Ectodermal cell (in vitro differentiated cells): ENCODE measurements at regions not wholly inside any gene's neighbourhood (a gene's known extent, or its start where the extent isn't known, plus 50 kb on each side); places are given as distances from the start of the nearest gene placed in this dataset.

ENCODE experiments used
- H3K27ac ChIP-seq: 2 replicates; pipeline ENCODE4 v1.7.0; 2013; ENCODE audit warnings: mild to moderate bottlenecking, low read depth, low read length; ENCODE audit not compliant: insufficient read depth, poor library complexity, severe bottlenecking
- H3K27me3 ChIP-seq: 2 replicates; pipeline ENCODE4 v1.7.0; 2013; ENCODE audit warnings: mild to moderate bottlenecking, low read length; ENCODE audit not compliant: insufficient read depth, control insufficient read depth, poor library complexity, severe bottlenecking
- H3K36me3 ChIP-seq: one replicate; pipeline ENCODE4 v1.7.0; 2013; ENCODE audit warnings: low read length; ENCODE audit not compliant: control insufficient read depth, insufficient read depth
- H3K4me1 ChIP-seq: one replicate; pipeline ENCODE4 v1.7.0; 2013; ENCODE audit warnings: low read length; ENCODE audit not compliant: control insufficient read depth, insufficient read depth
- H3K4me3 ChIP-seq: 2 replicates; pipeline ENCODE4 v1.7.0; 2013; ENCODE audit warnings: low read depth, low read length, control low read depth; ENCODE audit not compliant: insufficient read depth
- H3K9me3 ChIP-seq: 2 replicates; pipeline ENCODE4 v1.7.0; 2013; ENCODE audit warnings: mild to moderate bottlenecking, low read length, moderate library complexity; ENCODE audit not compliant: control insufficient read depth
- WGBS, 2 experiments: methylation state at CpG; one replicate each; pipeline ENCODE4 v1.1.7; 2013; ENCODE audit warnings: missing lambda C conversion rate in 2 of 2; 5-methylcytosine and 5-hydroxymethylcytosine counted together

DNA sequence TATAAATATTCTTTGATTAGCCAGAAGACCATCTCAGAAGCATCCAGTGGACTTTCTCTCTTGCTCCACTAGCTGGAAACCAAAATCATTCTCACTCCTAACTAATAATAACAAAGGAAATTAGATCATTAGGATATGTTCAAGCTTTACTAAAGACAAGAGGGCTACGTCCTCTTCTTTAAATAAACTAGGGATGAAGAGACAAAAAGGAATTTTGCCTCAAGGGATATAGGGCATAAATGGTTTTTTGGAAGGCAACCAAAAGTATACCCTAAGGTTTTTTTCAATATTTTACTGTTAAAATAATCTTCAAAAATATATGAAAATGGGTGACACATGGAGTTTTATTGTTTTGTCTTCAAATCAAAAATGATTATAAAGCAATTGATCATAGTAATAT, 745.8 kb downstream of the MRPL39 start:
- no peak overlapping the region for H3K27ac ChIP-seq
- no peaks in the 10 kb centered on the region for H3K36me3 ChIP-seq
- H3K27me3 ChIP-seq = no peaks in the 10 kb centered on the region
- H3K4me1 ChIP-seq = no peaks in the 10 kb centered on the region
- WGBS, 2 experiments = 82% methylated on average over 1 of the region's 1 CpG; no CpG with 5 or more reads in 1 of the 2 experiments
- no peak overlapping the region for H3K4me3 ChIP-seq
- H3K9me3 ChIP-seq = no peaks in the 10 kb centered on the region

DNA sequence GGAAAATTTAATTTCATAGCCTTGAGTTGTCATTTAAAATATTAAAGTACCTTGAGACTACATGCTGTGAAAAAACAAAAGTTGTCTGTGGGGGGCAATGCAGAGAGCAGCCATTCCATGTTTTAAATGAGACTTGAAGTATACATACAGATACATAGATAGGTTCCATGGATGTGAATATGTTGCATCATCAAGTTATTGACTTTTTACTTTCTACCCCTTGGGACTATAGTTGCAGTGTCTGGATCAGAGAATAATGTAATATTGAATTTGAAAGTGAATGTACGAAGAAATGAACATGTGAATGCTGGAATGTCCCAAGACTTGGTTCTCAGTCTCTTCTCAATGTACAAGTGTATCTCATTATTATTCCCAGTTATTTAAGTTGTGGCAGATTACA, 751.0 kb downstream of the MRPL39 start:
- Histone ChIP-seq H3K27ac (no peak overlapping the region), H3K27me3 (no peaks in the 10 kb centered on the region), H3K4me3 (no peak overlapping the region), H3K9me3 (no peaks in the 10 kb centered on the region), H3K4me1 (no peaks in the 10 kb centered on the region), H3K36me3 (no peaks in the 10 kb centered on the region)
- WGBS, 2 experiments = 50% methylated on average over 1 of the region's 1 CpG; no CpG with 5 or more reads in 1 of the 2 experiments

GRCh38 chr21:24852610-24853195, 754.6 kb downstream of the MRPL39 start:
- H3K36me3 ChIP-seq = no peaks in the 10 kb centered on the region
- no peaks in the 10 kb centered on the region for H3K9me3 ChIP-seq
- no peaks in the 10 kb centered on the region for H3K4me1 ChIP-seq
- H3K27me3 ChIP-seq = no peaks in the 10 kb centered on the region
- no peak overlapping the region for H3K27ac ChIP-seq
- H3K4me3 ChIP-seq = no peak overlapping the region
- 86 to 95% methylated on average over 1 of the region's 1 CpG for WGBS, 2 experiments

DNA sequence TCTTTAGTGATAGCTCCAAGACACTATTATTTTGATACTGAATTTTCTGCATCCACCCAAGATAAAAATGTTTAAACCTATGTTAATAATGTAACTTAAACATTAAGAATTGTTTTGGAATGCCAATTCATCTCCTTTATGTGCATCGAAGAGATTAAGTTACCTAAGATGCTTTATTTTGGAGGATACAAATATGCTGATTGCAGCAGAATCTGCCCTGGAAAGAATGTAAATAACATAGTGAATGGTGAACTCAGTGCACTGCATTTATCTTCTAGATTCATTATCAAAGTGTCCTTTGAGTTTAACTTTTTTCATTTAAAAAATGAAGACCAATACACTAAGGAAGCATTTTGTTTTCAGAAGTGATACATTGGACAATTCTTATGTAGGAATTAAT, 757.2 kb downstream of the MRPL39 start:
- Histone ChIP-seq H3K9me3 (no peaks in the 10 kb centered on the region), H3K4me3 (no peak overlapping the region), H3K27me3 (no peaks in the 10 kb centered on the region), H3K27ac (no peak overlapping the region), H3K36me3 (no peaks in the 10 kb centered on the region), H3K4me1 (no peaks in the 10 kb centered on the region)
- WGBS, 2 experiments = 80 to 86% methylated on average over 1 of the region's 1 CpG

DNA sequence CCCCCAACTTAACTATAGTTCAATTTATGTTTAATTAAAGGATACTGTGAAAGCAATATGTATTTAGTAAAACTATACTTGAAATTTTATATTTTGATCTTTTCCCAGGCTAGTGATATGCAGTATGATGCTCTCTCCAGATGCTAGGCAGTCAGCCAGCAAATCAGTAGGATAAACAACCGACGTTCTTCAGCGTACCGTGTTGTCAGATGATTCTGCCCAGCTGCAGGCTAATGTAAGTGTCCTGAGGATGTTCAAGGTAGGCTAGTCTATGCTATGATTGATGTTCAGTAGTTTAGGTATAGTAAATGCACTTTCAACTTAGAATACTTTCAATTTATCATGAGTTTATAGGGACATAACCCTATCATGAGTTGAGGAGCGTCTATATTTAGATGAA, 762.6 kb downstream of the MRPL39 start:
- no peaks in the 10 kb centered on the region for H3K27me3 ChIP-seq
- H3K4me1 ChIP-seq = no peaks in the 10 kb centered on the region
- no peaks in the 10 kb centered on the region for H3K9me3 ChIP-seq
- whole genome bisulfite sequencing, 2 experiments = 93% methylated on average over 4 to 5 of the region's 5 CpGs
- no peaks in the 10 kb centered on the region for H3K36me3 ChIP-seq
- no peak overlapping the region for H3K4me3 ChIP-seq
- no peak overlapping the region for H3K27ac ChIP-seq

- H3K27me3 ChIP-seq = no peaks in the 10 kb centered on the region
- H3K27ac ChIP-seq = no peak overlapping the region
- whole genome bisulfite sequencing, 2 experiments = 93 to 95% methylated on average over 26 to 30 of the region's 30 CpGs
- no peaks in the 10 kb centered on the region for H3K4me1 ChIP-seq
- no peaks in the 10 kb centered on the region for H3K36me3 ChIP-seq
- no peak overlapping the region for H3K4me3 ChIP-seq
- no peaks in the 10 kb centered on the region for H3K9me3 ChIP-seq
These were observed 767.0 kb downstream of the MRPL39 start for GRCh38 chr21:24840287-24840686.

GRCh38 chr21:24832961-24833360, 774.3 kb downstream of the MRPL39 start:
- Histone ChIP-seq H3K27ac (no peak overlapping the region), H3K9me3 (no peaks in the 10 kb centered on the region), H3K4me1 (no peaks in the 10 kb centered on the region), H3K36me3 (no peaks in the 10 kb centered on the region), H3K27me3 (no peaks in the 10 kb centered on the region), H3K4me3 (no peak overlapping the region)
- 75 to 88% methylated on average over 1 of the region's 1 CpG for WGBS, 2 experiments

GRCh38 chr21:24829397-24829796, 777.9 kb downstream of the MRPL39 start:
- 87 to 89% methylated on average over 1 of the region's 1 CpG for WGBS, 2 experiments
- Histone ChIP-seq H3K27me3 (no peaks in the 10 kb centered on the region), H3K4me1 (no peaks in the 10 kb centered on the region), H3K36me3 (no peaks in the 10 kb centered on the region), H3K27ac (no peak overlapping the region), H3K9me3 (no peaks in the 10 kb centered on the region), H3K4me3 (no peak overlapping the region)

DNA sequence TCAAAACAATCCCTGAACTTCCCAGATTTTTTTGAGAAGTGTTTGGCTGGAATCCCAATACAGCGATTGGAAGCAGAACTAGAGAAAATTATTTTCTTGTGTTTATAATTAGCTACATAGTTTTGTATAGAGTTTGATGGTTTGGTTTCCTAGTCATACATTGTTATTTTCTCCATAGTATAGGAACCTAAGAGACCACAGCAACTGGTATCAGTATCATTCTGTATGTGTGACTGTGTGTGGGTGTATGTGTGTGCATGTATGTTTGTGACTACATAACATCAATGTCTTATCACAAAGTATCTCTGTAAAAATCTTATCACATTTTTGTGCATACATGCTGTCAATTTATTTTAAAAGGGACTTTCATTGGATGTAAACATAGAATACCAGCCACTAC, 780.5 kb downstream of the MRPL39 start:
- no peaks in the 10 kb centered on the region for H3K4me1 ChIP-seq
- H3K27me3 ChIP-seq = no peaks in the 10 kb centered on the region
- H3K9me3 ChIP-seq = no peaks in the 10 kb centered on the region
- WGBS, 2 experiments = 100% methylated on average over 1 of the region's 1 CpG
- H3K36me3 ChIP-seq = no peaks in the 10 kb centered on the region
- H3K27ac ChIP-seq = no peak overlapping the region
- no peak overlapping the region for H3K4me3 ChIP-seq

DNA sequence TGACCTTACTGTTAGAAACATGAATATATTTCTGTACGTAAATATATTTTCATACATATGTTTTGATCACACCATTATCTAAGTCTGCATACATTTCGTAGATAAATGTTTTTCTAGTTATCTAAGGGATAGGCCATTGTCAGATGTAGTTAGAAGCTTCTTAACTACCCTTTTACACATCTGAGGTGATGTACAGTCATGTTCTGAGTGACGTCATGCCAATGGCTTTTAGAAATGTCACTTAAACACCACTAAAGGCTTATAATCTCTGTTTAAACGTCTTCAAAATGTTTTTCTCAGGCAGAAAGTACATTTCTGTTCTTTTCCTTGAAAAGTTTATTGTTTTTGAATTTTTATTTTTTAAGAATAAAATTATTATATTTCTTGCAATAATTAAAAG, 781.9 kb downstream of the MRPL39 start:
- H3K4me1 ChIP-seq = no peaks in the 10 kb centered on the region
- 79 to 100% methylated on average over 1 to 3 of the region's 4 CpGs for WGBS, 2 experiments
- H3K36me3 ChIP-seq = no peaks in the 10 kb centered on the region
- H3K4me3 ChIP-seq = no peak overlapping the region
- no peaks in the 10 kb centered on the region for H3K27me3 ChIP-seq
- H3K27ac ChIP-seq = no peak overlapping the region
- H3K9me3 ChIP-seq = no peaks in the 10 kb centered on the region

GRCh38 chr21:24824209-24824608, 783.1 kb downstream of the MRPL39 start:
- H3K4me1 ChIP-seq = no peaks in the 10 kb centered on the region
- 93 to 98% methylated on average over 4 of the region's 4 CpGs for WGBS, 2 experiments
- no peak overlapping the region for H3K27ac ChIP-seq
- H3K36me3 ChIP-seq = no peaks in the 10 kb centered on the region
- H3K27me3 ChIP-seq = no peaks in the 10 kb centered on the region
- no peaks in the 10 kb centered on the region for H3K9me3 ChIP-seq
- H3K4me3 ChIP-seq = no peak overlapping the region
